Activated naive CD4-positive, alpha-beta T cell (primary cell): ENCODE measurements at regions not wholly inside any gene's neighbourhood (a gene's known extent, or its start where the extent isn't known, plus 50 kb on each side); places are given as distances from the start of the nearest gene placed in this dataset.
"Not testable (repeated sequence)": the region's sequence is repeated elsewhere in the genome, so short reads cannot be mapped to it uniquely, and the experiment has no call there.

Source experiments
- DNase-seq, 4 experiments: peaks; one replicate each; lab custom pipeline; 2025; lab: John Stamatoyannopoulos, UW

DNA sequence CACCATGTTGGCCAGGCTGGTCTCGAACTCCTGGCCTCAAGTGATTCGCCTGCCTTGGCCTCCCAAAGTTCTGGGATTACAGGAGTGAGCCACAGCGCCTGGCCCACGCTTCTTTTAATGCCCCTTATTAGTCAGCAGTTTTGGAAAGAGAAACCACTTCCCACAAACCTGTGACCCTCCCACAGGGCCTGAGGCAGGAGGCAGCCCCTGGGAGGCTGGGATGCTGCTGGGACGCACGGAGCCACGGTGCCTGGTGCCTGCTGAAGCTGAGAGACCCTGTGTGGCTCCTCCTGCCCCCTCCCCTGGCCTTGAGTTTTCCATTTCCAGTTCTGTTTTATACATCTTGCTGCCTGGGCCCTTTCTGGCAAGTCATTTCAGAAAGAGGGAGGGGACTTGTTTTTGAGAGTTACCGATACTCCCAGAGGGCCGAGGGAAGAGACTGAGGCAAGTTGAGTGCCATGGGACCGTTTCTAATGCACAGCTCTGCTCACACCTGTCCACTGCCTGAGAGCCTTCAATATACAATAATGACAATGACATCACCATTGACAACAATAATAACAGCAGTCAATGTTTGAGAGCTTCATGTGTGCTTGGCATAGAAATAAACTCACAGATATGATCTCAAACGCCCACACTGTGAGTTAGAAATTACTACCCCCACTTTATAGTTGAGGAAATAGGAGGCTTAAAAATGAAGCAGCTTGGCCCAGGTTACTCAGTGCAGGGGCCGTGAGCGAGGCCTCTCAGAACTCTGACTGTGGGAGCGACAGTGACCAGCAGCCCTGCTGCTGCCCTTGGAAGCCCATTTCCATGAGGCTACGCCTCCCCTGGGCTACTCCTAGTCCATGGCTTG, 78.1 kb upstream of the YWHAQ start:
- DNase-seq: no peak

DNA sequence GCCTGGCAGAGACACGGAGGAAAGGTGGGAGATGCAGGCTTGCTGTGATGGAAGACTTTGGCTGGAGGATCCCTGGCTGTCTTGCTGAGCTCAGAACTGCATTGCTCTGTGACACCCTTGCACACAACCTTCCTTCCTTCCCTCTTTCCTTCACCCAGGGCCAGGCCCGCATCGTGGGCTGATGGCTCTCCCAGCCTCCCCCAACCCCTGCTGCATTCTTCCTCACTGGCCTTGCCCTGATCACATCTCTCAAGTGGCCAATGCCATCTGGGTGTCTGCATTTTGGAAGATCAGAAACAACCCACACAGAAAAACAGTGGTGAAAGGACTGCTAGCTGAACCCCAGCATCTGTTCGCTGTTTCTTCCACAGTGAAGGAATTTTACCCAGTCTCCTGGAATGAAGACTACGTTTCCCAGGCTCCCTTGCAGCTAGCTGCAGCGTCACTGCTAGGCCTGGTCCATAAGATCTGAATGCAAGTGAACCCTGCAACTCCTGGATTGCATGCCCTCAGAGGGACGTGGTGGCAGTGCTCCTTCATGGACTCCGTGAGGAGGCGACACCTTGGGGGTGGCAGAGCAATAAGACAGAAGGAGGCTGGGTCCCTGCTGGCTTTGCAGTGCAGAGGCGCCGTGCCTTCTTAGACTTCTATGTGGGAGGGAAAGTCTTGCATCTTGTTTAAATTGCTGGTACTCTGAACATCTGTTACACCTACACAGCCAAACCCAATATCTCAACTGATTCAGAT, 78.9 kb upstream of the YWHAQ start:
- DNase-seq: no peak

DNA sequence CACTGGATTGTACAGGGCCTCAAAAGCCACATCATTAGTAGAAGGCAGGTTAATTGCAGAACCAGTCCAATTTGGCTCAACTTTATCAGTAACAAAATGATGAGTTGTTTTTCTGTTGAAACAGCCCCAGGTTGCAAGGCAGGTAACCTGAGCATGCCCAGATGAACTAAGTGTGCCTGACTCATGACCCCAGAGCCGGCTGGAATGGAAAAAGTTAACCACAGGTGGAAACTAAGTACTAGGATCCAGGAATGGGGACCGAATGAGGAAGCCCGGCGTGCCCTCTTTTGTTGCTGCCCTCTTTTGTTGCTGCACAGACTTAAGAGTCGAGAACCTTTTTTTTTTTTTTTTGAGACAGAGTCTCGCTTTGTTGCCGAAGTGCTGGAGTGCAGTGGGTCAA, 79.5 kb upstream of the YWHAQ start:
- no peak for DNase-seq

DNA sequence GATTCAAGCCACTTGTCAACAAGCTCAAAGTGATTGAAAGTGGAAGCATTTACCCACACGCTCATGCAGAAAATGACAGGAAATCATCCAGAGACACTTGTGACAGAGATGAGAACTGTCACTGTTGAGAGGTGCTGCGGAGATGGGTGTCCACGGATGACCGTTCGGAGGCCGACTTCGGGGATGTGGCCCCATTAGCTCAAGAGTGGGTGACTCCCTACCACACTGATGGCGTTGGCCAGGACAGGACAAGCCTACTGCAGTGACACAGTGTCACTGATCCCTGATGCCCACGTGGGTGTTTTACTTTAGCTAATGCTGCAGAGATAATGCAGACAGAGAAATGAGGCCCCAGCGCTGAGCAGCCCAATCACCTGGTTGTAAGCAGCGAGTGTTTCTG, 81.5 kb upstream of the YWHAQ start:
- DNase-seq: no peak

GRCh38 chr2:9714630-9715214, 83.9 kb upstream of the YWHAQ start:
- no peak for DNase-seq

DNA sequence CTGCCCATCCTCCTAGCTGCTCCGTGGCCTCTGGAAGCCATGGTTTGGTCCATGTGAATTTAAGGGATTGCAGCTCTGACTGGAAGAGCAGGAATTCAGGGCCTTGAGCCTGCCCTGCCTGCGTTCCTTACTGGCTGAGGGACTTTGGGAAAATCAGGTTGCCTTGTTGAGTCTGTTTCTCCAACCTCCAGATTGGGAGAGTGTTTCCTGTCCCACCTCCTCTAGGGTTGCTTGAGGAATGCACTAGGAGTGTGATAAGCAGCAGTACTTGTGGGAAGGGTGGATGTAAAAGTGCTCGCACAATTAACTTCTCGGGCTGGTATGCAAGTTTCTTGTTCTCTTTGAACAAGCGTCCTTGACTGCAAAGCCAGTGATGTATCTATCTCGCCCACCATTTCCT, 84.4 kb upstream of the YWHAQ start:
- no peak for DNase-seq

DNA sequence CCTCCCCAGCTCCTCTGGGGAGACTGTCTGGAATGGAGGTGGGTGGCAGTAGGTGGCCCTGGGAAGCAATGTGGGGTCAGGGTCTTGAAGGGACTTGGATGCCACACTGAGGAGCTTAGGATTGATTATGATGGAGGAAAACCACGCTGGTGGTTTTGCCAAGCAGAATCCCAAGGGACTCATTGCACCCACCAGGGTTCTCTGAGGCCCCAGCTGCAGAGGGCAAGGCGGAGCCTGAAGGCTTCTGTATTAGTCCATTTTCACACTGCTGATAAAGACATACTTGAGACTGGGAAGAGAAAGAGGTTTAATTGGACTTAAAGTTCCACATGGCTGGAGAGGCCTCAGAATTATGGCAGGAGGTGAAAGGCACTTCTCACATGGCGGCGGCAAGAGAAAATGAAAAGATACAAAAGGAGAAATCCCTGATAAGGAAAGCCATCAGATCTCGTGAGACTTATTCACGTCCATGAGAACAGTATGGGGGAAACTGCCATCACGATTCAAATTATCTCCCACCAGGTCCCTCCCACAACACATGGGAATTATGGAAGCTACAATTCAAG, 87.2 kb upstream of the YWHAQ start:
- no peak for DNase-seq

DNA sequence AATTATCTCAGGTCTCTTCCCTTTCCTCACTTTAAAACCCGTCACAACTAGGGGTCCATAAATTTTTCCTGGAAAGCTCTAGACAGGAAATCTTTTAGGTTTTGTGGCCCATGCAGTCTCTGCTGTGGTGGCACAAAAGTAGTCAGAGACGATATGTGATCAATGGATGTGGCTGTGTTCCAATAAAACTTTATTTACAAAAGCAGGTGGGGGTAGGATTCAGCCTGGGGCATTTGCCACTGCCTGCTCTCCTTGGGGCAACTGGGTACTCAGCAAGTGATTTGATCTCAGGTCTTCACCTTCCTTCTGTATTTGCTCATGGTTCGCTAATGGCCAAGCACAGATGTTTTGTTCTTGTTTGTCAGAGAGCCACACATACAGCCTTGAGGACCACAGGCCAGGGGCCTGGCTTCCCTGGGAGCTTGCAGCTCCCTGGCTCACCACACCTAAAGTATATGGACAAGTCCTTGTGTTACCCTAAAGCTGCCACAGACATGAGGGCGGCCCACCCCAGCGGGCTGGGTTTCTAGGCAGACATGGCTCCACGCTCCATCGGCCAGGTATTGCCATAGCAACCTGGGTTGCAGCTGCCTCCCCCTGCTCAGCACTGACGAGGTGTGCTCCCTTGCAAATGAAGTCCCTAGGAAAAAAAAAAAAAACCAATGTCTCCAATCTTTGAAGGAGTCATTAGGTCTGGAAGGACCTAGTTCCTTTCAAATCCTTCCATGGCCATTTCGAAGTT, 89.7 kb upstream of the YWHAQ start:
- DNase-seq: no peak

DNA sequence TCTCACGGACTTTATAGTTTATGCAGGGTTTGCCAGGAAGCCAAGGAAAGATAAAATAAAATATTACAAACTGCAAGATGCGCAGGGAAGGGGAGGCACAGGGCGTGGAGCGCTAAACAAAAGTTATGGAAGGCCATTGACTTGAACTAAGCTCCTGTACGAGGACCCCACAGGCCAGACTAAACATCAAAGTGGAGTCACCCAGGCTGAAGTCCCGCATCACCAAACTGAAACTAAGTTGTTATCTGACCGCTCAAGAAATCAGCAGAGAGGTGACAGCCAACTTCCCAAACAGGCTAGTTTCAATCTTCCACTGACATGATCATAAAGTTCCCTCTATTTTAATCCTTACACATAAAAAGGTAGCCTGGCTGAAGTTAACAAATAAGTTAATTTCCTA, 90.5 kb upstream of the YWHAQ start:
- DNase-seq: no peak

DNA sequence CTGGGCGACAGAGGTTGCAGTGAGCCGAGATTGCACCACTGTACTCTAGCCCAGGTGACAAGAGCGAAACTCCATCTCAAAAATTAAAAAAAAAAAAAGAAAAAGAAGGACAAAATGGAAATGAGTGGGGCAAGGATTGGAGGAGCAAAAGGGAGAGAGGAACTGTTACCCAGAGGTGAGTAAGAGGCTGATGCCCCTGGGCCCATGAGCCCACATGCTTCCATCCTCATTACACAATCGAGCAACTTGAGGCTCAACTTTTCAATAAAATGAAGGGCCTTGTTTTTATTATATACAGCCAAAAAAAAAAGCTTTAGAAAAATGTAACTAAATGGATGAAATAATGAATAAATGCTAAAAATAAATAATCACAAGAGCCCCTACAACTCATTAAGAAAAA, 91.7 kb upstream of the YWHAQ start:
- no peak for DNase-seq

DNA sequence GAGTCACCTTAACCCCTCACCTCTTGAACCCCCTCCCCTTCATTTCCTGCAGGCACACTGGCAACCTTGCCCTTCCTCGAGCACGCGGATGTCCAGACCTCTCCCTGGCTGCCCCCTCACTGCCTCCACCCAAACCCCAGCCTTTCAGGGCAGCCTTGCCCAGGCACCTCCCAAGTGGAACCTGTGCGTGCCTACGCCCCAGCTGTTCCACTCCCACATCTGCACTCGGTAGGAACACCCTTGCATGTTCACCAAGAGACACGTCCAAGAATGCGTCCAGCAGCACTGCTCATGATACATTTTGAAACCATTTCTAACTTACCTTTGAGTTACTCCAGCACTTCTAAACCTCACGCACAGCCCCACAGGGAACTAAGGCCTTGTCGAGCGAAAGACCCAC, 93.8 kb upstream of the YWHAQ start:
- DNase-seq: no peak

- DNase-seq: no peak
Observed at GRCh38 chr2:9725106-9725505, 94.3 kb upstream of the YWHAQ start.

DNA sequence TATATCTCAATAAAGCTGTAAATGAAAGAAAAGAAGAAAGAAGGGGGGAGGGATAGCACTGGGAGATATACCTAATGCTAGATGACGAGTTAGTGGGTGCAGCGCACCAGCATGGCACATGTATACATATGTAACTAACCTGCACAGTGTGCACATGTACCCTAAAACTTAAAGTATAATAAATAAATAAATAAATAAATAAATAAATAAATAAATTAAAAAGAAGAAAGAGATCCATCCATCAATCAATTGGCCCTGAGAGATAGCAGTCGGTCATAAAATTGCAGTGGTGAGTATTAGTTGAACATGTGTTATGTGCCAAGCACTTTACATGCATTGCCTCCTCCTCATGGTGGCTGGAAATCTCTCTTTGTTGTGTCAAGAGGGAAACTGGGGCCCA, 95.2 kb upstream of the YWHAQ start:
- DNase-seq: not testable (repeated sequence)

- not testable (repeated sequence) for DNase-seq
Observed at GRCh38 chr2:9730523-9730922, 99.7 kb upstream of the YWHAQ start.

- DNase-seq: no peak
Observed at GRCh38 chr2:9732824-9733223, 102.0 kb upstream of the YWHAQ start.

GRCh38 chr2:9734308-9734707, 103.5 kb upstream of the YWHAQ start:
- DNase-seq: no peak

GRCh38 chr2:9735335-9735734, 104.5 kb upstream of the YWHAQ start:
- no peak for DNase-seq

DNA sequence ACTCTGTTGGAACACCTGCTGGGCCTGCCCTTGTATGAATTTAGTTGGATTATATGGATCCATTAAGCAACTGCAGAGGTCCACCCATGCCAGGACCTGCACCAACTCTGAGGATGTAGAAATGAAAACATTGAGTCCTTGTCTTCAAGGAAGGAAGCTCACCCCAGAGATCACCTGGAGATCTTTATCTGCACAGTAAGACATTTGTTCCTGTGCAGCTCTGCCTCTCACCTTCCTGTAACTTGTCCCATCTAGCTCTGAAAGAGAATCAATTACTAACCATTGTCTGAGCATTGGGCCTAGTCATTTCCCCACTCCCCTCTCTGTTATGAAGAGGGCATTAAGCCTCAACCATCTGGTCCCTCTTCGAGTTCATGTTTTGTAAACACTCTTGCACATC, 105.2 kb upstream of the YWHAQ start:
- DNase-seq: no peak

DNA sequence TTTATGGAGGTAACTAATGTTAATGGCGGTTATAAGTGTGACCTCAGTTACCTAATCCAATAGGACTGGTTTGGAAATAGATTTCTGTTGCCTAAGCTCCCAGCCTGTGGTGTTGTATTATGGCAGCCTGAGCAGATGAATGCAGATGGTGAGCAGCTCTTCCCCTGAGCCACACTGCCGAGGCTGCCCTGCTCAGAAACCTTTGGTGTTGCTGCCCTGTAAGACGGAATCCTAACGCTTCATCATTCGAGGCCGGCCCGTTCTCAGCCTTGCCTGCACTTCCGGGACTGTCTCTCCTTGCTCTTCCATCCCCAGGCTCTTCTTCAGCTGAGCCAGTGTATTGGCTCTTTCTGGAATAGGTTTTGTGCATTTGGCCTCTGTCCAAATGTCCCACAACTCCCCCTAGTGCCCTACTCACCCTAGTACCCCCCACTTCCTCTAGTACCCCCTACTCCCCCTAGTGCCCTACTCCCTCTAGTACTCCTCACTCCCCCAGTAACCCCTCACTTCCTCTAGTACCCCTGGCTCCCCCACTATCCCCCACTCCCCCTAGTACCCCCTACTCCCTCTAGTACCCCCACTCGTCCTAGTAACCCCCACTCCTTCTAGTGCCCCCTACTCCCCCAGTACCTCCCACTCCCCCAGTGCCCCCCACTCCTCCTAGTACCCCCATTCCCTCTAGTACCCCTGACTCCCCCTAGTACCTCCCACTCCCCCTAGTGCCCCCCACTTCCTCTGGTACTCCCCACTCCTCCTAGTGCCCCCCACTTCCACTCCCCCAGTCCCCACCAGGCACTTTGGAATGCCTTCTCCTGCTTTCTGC, 106.0 kb upstream of the TAF1B start:
- no peak for DNase-seq

DNA sequence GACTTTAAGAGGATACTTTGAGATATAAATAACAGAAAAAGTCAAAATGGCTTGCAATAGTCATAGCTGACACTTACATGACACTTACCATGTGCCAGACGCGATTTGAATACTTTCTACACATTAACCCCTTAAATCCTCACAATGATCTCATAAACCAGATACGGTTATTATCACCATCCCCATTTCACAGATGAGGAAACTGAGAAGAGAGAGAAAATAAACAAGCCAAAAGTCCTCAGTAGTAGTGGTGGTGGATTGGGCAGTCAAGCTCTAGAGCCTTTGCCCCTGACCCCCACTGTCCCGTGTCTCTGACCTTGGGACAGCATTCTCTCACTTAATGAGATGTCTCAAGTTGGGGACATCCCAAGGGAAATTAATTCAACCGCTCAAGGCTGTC, 105.2 kb upstream of the TAF1B start:
- DNase-seq: no peak
